ENCODE measurements at regions not wholly inside any gene's neighbourhood (a gene's known extent, or its start where the extent isn't known, plus 50 kb on each side); places are given as distances from the start of the nearest gene placed in this dataset.

DNA sequence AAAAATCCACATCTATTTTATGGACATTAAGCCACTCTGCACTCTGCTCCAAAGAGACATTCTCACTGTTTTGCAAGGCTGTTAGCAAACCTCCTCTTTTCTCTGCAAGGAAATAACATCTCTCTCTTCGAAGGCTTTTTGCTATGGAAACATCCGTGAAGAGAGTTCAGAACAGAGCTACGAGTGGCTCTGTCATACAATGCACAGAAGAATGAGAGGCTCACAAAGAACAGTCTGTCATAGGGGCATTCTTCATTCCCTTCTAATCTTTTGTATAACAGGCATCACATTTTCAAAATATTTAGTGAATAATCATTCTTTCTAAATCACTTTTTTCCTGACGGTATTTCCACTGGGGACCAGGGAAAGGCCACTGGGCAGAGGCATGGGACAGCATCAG is 346.1 kb downstream of the IRS2 start:
- no peak for TF ChIP-seq TAF1 (IDR thresholded peaks at IDR 0.05; ENCODE audit: borderline replicate concordance, insufficient read depth, low read length)

- no peak for TF ChIP-seq SIN3A (IDR thresholded peaks at IDR 0.05; ENCODE audit: borderline replicate concordance, insufficient read depth, low read length)
- TF ChIP-seq POLR2AphosphoS5 (IDR thresholded peaks at IDR 0.05; ENCODE audit: low read depth, low read length): no peak
- TF ChIP-seq REST (IDR thresholded peaks at IDR 0.05; ENCODE audit: insufficient read depth in 1 of 2, low read depth in 2 of 2, low read length in 2 of 2): no peak
- no peak for TF ChIP-seq FOXP2 (optimal IDR thresholded peaks at IDR 0.05; ENCODE audit: borderline replicate concordance, extremely low read depth, extremely low read length, insufficient read depth)
- no peak for TF ChIP-seq TAF1 (IDR thresholded peaks at IDR 0.05; ENCODE audit: borderline replicate concordance, insufficient read depth, low read length)
These were observed 346.6 kb downstream of the IRS2 start for GRCh38 chr13:109439813-109440212.

GRCh38 chr13:109436841-109437240 is 349.5 kb downstream of the IRS2 start:
- TF ChIP-seq POLR2AphosphoS5 (IDR thresholded peaks at IDR 0.05; ENCODE audit: low read depth, low read length) (no peak), FOXP2 (optimal IDR thresholded peaks at IDR 0.05; ENCODE audit: borderline replicate concordance, extremely low read depth, extremely low read length, insufficient read depth) (no peak)

- no peak for TF ChIP-seq POLR2AphosphoS5 (IDR thresholded peaks at IDR 0.05; ENCODE audit: low read depth, low read length)
- TF ChIP-seq TAF1 (IDR thresholded peaks at IDR 0.05; ENCODE audit: borderline replicate concordance, insufficient read depth, low read length): no peak
- no peak for TF ChIP-seq SIN3A (IDR thresholded peaks at IDR 0.05; ENCODE audit: borderline replicate concordance, insufficient read depth, low read length)
- no peak for TF ChIP-seq REST (IDR thresholded peaks at IDR 0.05; ENCODE audit: insufficient read depth in 1 of 2, low read depth in 2 of 2, low read length in 2 of 2)
- no peak for TF ChIP-seq FOXP2 (optimal IDR thresholded peaks at IDR 0.05; ENCODE audit: borderline replicate concordance, extremely low read depth, extremely low read length, insufficient read depth)
These were observed 350.2 kb downstream of the IRS2 start for GRCh38 chr13:109436055-109436622.

DNA sequence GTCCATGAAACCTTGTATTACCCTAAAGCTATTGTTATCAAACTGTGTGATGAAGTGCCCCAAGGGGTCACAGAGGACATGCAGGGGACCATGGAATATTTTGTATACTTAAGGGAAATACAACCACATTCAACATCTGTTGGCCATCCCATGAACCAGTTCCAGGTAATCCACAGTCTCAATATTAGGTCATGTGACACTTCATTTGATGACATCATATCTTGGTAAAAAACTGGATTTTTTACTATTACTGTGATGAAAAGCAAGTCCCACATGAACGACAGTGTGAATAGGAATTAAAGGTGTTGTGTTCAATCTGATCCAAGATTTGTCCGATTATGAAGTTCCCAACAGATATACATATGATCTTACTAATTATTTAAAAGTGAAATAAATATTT is 355.2 kb downstream of the IRS2 start:
- TF ChIP-seq TAF1 (IDR thresholded peaks at IDR 0.05; ENCODE audit: borderline replicate concordance, insufficient read depth, low read length) (no peak), FOXP2 (optimal IDR thresholded peaks at IDR 0.05; ENCODE audit: borderline replicate concordance, extremely low read depth, extremely low read length, insufficient read depth) (no peak), REST (IDR thresholded peaks at IDR 0.05; ENCODE audit: insufficient read depth in 1 of 2, low read depth in 2 of 2, low read length in 2 of 2) (no peak), POLR2AphosphoS5 (IDR thresholded peaks at IDR 0.05; ENCODE audit: low read depth, low read length) (no peak), SIN3A (IDR thresholded peaks at IDR 0.05; ENCODE audit: borderline replicate concordance, insufficient read depth, low read length) (no peak)

DNA sequence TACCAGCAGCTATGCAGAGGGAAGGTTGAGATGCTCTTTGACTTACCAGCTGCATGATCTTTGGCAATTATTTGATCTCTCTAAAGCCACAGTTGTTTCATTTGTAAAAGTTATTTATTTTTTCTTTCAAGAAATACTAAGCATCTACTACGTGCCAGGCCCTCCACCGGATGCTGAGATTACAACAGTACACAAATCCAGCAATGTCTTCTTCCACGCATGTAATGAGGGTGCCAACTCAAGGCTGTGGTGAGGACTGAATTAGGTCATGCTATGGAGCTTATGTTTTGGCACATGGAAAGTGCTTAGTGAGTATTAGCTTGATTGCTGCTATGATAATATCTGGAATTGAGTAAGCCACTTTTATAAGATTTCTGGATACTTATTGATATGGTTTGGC is 358.2 kb downstream of the IRS2 start:
- TF ChIP-seq SIN3A (IDR thresholded peaks at IDR 0.05; ENCODE audit: borderline replicate concordance, insufficient read depth, low read length) (no peak), POLR2AphosphoS5 (IDR thresholded peaks at IDR 0.05; ENCODE audit: low read depth, low read length) (no peak), FOXP2 (optimal IDR thresholded peaks at IDR 0.05; ENCODE audit: borderline replicate concordance, extremely low read depth, extremely low read length, insufficient read depth) (no peak), REST (IDR thresholded peaks at IDR 0.05; ENCODE audit: insufficient read depth in 1 of 2, low read depth in 2 of 2, low read length in 2 of 2) (no peak), TAF1 (IDR thresholded peaks at IDR 0.05; ENCODE audit: borderline replicate concordance, insufficient read depth, low read length) (no peak)
